ENCODE measurements at regions not wholly inside any gene's neighbourhood (a gene's known extent, or its start where the extent isn't known, plus 50 kb on each side); places are given as distances from the start of the nearest gene placed in this dataset.

DNA sequence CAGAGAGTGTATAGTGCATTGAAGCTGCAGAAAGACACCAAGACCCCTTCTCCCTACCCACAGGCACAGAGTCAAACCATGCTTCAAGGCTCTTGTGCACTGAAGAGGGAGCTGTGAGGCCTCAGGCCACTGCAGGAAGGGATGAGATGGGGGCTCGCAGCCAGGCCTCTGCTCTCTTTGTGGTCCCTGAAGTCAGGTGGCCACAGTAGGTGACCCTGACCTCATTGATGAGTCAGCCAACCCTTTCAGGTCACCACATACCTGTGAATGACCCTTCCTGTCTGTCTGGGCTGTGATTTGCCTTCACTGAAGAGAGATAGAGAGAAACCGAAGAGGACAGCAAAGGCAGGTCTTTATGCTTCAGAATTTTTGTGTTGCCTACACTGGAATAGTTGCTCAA lies 372.1 kb downstream of the ACTL7B start:
- no TSS peak for BruUV-seq (replicated peaks)
- ChIA-PET POLR2A (no interaction called here), CTCF (no interaction called here), RAD21 (ENCODE audit: low non-redundant PET in 1 of 2, low total read pairs in 2 of 2, uncharacterized antibody in 2 of 2, unreplicated experiment in 2 of 2) (no interaction called here)
- ATAC-seq, result no peak
- Histone ChIP-seq H3K79me2 (ENCODE audit: insufficient read depth, low read length) (no peaks in the 10 kb centered on the region), H2AFZ (ENCODE audit: low read depth, low read length, poor library complexity, severe bottlenecking) (no peak overlapping the region), H3K4me3 (replicated peaks in 1 of 2; ENCODE audit: low read depth in 1 of 2, low read length in 2 of 2) (no peak overlapping the region), H3K4me2 (ENCODE audit: low read length) (no peak overlapping the region), H3K9me3 (ENCODE audit: control insufficient read depth in 1 of 2, insufficient read depth in 1 of 2, low read depth in 1 of 2, low read length in 2 of 2) (no peaks in the 10 kb centered on the region), H3K36me3 (ENCODE audit: control insufficient read depth in 1 of 2, insufficient read depth in 2 of 2, low read length in 2 of 2) (no peaks in the 10 kb centered on the region), H3K9ac (ENCODE audit: low read length) (no peak overlapping the region), H3K27ac (ENCODE audit: low read depth, low read length) (no peak overlapping the region), H3K27me3 (ENCODE audit: insufficient read depth, low read length) (no peaks in the 10 kb centered on the region), H3K9me2 (ENCODE audit: insufficient read depth) (no peaks in the 10 kb centered on the region), H3K4me1 (ENCODE audit: control insufficient read depth in 1 of 2, insufficient read depth in 2 of 2, low read length in 2 of 2) (peaks cover 3 to 6% of the 10 kb centered on the region in 2 experiments; a peak in 2 of 4 replicates), H4K20me1 (ENCODE audit: insufficient read depth) (no peaks in the 10 kb centered on the region)
- no peak for DNase-seq (ENCODE audit: low read depth, low spot score)
- TF ChIP-seq SIN3A (IDR thresholded peaks at IDR 0.05; ENCODE audit: low read depth) (no peak), CEBPB (IDR thresholded peaks at IDR 0.05; ENCODE audit: low read depth) (no peak), POLR2AphosphoS5 (IDR thresholded peaks at IDR 0.05; ENCODE audit: low read depth, low read length) (no peak), FOSL1 (IDR thresholded peaks at IDR 0.05; ENCODE audit: low read depth) (no peak), REST (IDR thresholded peaks at IDR 0.05; ENCODE audit: low read depth) (no peak), RAD21 (IDR thresholded peaks at IDR 0.05; ENCODE audit: low read depth) (no peak), ELF1 (IDR thresholded peaks at IDR 0.05; ENCODE audit: borderline replicate concordance, low read depth) (no peak)
- TF ChIP-seq, protein P1, sequence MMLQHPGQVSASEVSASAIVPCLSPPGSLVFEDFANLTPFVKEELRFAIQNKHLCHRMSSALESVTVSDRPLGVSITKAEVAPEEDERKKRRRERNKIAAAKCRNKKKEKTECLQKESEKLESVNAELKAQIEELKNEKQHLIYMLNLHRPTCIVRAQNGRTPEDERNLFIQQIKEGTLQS (IDR thresholded peaks at IDR 0.05), result no peak
- intact Hi-C loops (cut with micrococcal nuclease), result no loop called here

Data from HCT116 (cell line).